BLaER1 treated with 17β-estradiol and CSF1 and Interleukin-3, amounts not matched to agents 10 nM and 100 nM (cell line): ENCODE measurements at regions not wholly inside any gene's neighbourhood (a gene's known extent, or its start where the extent isn't known, plus 50 kb on each side); places are given as distances from the start of the nearest gene placed in this dataset.

Experiments
- H3K27ac ChIP-seq, 11 experiments: shearing (Covaris generic); formaldehyde crosslinking; 2 replicates each; pipeline ENCODE4 v1.8.1; 2022
- H3K27me3 ChIP-seq, 11 experiments: shearing (Covaris generic); formaldehyde crosslinking; 2 replicates each; pipeline ENCODE4 v1.8.1; 2022
- H3K36me3 ChIP-seq, 11 experiments: shearing (Covaris generic); formaldehyde crosslinking; 2 replicates each; pipeline ENCODE4 v1.8.1; 2022
- H3K4me1 ChIP-seq, 10 experiments: shearing (Covaris generic); formaldehyde crosslinking; 2 replicates each; pipeline ENCODE4 v1.8.1; 2022
- H3K4me2 ChIP-seq, 11 experiments: shearing (Covaris generic); formaldehyde crosslinking; 2 replicates each; pipeline ENCODE4 v1.8.1; 2022
- H3K4me3 ChIP-seq, 10 experiments: shearing (Covaris generic); formaldehyde crosslinking; 2 replicates each; pipeline ENCODE4 v1.8.1; 2022
- H3K9ac ChIP-seq, 11 experiments: shearing (Covaris generic); formaldehyde crosslinking; 2 replicates each; pipeline ENCODE4 v1.8.1; 2022
- H3K9me3 ChIP-seq, 11 experiments: shearing (Covaris generic); formaldehyde crosslinking; replicated peaks in 1 of 11; 2 replicates each; pipeline ENCODE4 v1.8.1; 2022
- H4K20me1 ChIP-seq, 11 experiments: shearing (Covaris generic); formaldehyde crosslinking; 2 replicates each; pipeline ENCODE4 v1.8.1; 2022
- Cebpa-rat ChIP-seq, 11 experiments: shearing (Covaris generic); IDR thresholded peaks; 2 replicates each; pipeline ENCODE4 v1.8.1; 2022

GRCh38 chr1:175808999-175809398, 65.6 kb upstream of the TNR start:
- TF ChIP-seq Cebpa-rat (IDR thresholded peaks at IDR 0.05) = no peak
- H3K27ac ChIP-seq = no peak overlapping the region

GRCh38 chr1:175808573-175808972, 65.2 kb upstream of the TNR start:
- peaks cover 0 to 8% (median 4%) of the 10 kb centered on the region in 11 experiments; a peak in 6 of 22 replicates for H3K9me3 ChIP-seq
- H3K4me1 ChIP-seq = peaks cover 0 to 17% (median 0%) of the 10 kb centered on the region in 10 experiments; a peak in 6 of 20 replicates
- no peaks in the 10 kb centered on the region for H3K27me3 ChIP-seq
- no peaks in the 10 kb centered on the region for H4K20me1 ChIP-seq
- TF ChIP-seq Cebpa-rat (IDR thresholded peaks at IDR 0.05) = no peak
- no peak overlapping the region for H3K27ac ChIP-seq
- H3K4me2 ChIP-seq = peak overlapping the region in 3 of 11 experiments; percentile 34 to 82 (median 71); a peak in 5 of 22 replicates
- no peaks in the 10 kb centered on the region for H3K36me3 ChIP-seq
- no peak overlapping the region for H3K9ac ChIP-seq
- no peak overlapping the region for H3K4me3 ChIP-seq

More at GRCh38 chr1:175808999-175809398, 65.6 kb upstream of the TNR start:
- H3K4me2 ChIP-seq = peak overlapping the region in 3 of 11 experiments; percentile 34 to 82 (median 71); a peak in 5 of 22 replicates
- no peaks in the 10 kb centered on the region for H3K27me3 ChIP-seq
- no peaks in the 10 kb centered on the region for H3K36me3 ChIP-seq
- H3K4me3 ChIP-seq = no peak overlapping the region
- H3K4me1 ChIP-seq = peaks cover 0 to 17% (median 0%) of the 10 kb centered on the region in 10 experiments; a peak in 6 of 20 replicates
- peaks cover 0 to 8% (median 4%) of the 10 kb centered on the region in 11 experiments; a peak in 6 of 22 replicates for H3K9me3 ChIP-seq
- H4K20me1 ChIP-seq = no peaks in the 10 kb centered on the region
- no peak overlapping the region; a peak in 1 of 22 replicates for H3K9ac ChIP-seq

- no peaks in the 10 kb centered on the region for H3K27me3 ChIP-seq
- H3K4me1 ChIP-seq = peaks cover 0 to 13% (median 0%) of the 10 kb centered on the region in 10 experiments; a peak in 6 of 20 replicates
- no peak overlapping the region for H3K27ac ChIP-seq
- no peak overlapping the region for H3K4me2 ChIP-seq
- no peaks in the 10 kb centered on the region for H4K20me1 ChIP-seq
- H3K9ac ChIP-seq = no peak overlapping the region
- TF ChIP-seq Cebpa-rat (IDR thresholded peaks at IDR 0.05) = no peak
- H3K36me3 ChIP-seq = no peaks in the 10 kb centered on the region
- no peaks in the 10 kb centered on the region for H3K9me3 ChIP-seq
- H3K4me3 ChIP-seq = no peak overlapping the region
These were observed 61.2 kb upstream of the TNR start for GRCh38 chr1:175804561-175804960.

- H3K27me3 ChIP-seq = no peaks in the 10 kb centered on the region
- no peak for TF ChIP-seq Cebpa-rat (IDR thresholded peaks at IDR 0.05)
- no peak overlapping the region for H3K27ac ChIP-seq
- H3K9ac ChIP-seq = no peak overlapping the region
- H3K4me1 ChIP-seq = peaks cover 0 to 1% (median 0%) of the 10 kb centered on the region in 10 experiments; a peak in 3 of 20 replicates
- H3K4me3 ChIP-seq = no peak overlapping the region
- no peak overlapping the region for H3K4me2 ChIP-seq
- no peaks in the 10 kb centered on the region for H4K20me1 ChIP-seq
- peaks cover 0 to under 1% (median 0%) of the 10 kb centered on the region in 11 experiments; a peak in 1 of 22 replicates for H3K9me3 ChIP-seq
- H3K36me3 ChIP-seq = no peaks in the 10 kb centered on the region
These were observed 60.0 kb upstream of the TNR start for GRCh38 chr1:175803413-175803812.

- TF ChIP-seq Cebpa-rat (IDR thresholded peaks at IDR 0.05) = no peak
- Histone ChIP-seq H4K20me1 (no peaks in the 10 kb centered on the region), H3K27ac (no peak overlapping the region), H3K4me1 (no peaks in the 10 kb centered on the region), H3K36me3 (no peaks in the 10 kb centered on the region), H3K4me3 (no peak overlapping the region), H3K9ac (no peak overlapping the region), H3K9me3 (peaks cover 0 to 3% (median 0%) of the 10 kb centered on the region in 11 experiments; a peak in 1 of 22 replicates), H3K4me2 (no peak overlapping the region), H3K27me3 (no peaks in the 10 kb centered on the region)
These were observed 59.2 kb upstream of the TNR start for GRCh38 chr1:175802407-175803123.

GRCh38 chr1:175801979-175802378, 58.6 kb upstream of the TNR start:
- no peak for TF ChIP-seq Cebpa-rat (IDR thresholded peaks at IDR 0.05)
- no peak overlapping the region for H3K27ac ChIP-seq
- no peaks in the 10 kb centered on the region for H3K4me1 ChIP-seq
- no peaks in the 10 kb centered on the region for H3K27me3 ChIP-seq
- H3K4me2 ChIP-seq = no peak overlapping the region
- H3K4me3 ChIP-seq = no peak overlapping the region
- no peaks in the 10 kb centered on the region for H4K20me1 ChIP-seq
- no peaks in the 10 kb centered on the region for H3K36me3 ChIP-seq
- no peak overlapping the region for H3K9ac ChIP-seq
- peaks cover 0 to 3% (median 0%) of the 10 kb centered on the region in 11 experiments; a peak in 1 of 22 replicates for H3K9me3 ChIP-seq

- H3K4me1 ChIP-seq = no peaks in the 10 kb centered on the region
- no peaks in the 10 kb centered on the region for H3K27me3 ChIP-seq
- H3K27ac ChIP-seq = no peak overlapping the region
- no peak overlapping the region for H3K4me3 ChIP-seq
- no peak for TF ChIP-seq Cebpa-rat (IDR thresholded peaks at IDR 0.05)
- H4K20me1 ChIP-seq = no peaks in the 10 kb centered on the region
- H3K9ac ChIP-seq = no peak overlapping the region
- peaks cover 0 to 3% (median 0%) of the 10 kb centered on the region in 11 experiments; a peak in 1 of 22 replicates for H3K9me3 ChIP-seq
- no peak overlapping the region for H3K4me2 ChIP-seq
- H3K36me3 ChIP-seq = no peaks in the 10 kb centered on the region
These were observed 54.2 kb upstream of the TNR start for GRCh38 chr1:175797576-175797975.

GRCh38 chr1:175794586-175794985, 51.2 kb upstream of the TNR start:
- peaks cover 0 to 3% (median 0%) of the 10 kb centered on the region in 11 experiments; a peak in 1 of 22 replicates for H3K9me3 ChIP-seq
- no peaks in the 10 kb centered on the region for H3K27me3 ChIP-seq
- no peak overlapping the region for H3K4me3 ChIP-seq
- TF ChIP-seq Cebpa-rat (IDR thresholded peaks at IDR 0.05) = no peak
- no peaks in the 10 kb centered on the region for H4K20me1 ChIP-seq
- H3K4me1 ChIP-seq = no peaks in the 10 kb centered on the region
- no peak overlapping the region for H3K4me2 ChIP-seq
- H3K27ac ChIP-seq = no peak overlapping the region
- no peaks in the 10 kb centered on the region for H3K36me3 ChIP-seq
- H3K9ac ChIP-seq = no peak overlapping the region

- peaks cover 0 to 4% (median 0%) of the 10 kb centered on the region in 10 experiments; a peak in 2 of 20 replicates for H3K4me1 ChIP-seq
- H3K27me3 ChIP-seq = no peaks in the 10 kb centered on the region
- H4K20me1 ChIP-seq = no peaks in the 10 kb centered on the region
- H3K9me3 ChIP-seq = peaks cover 0 to 3% (median 0%) of the 10 kb centered on the region in 11 experiments; a peak in 1 of 22 replicates
- H3K27ac ChIP-seq = no peak overlapping the region
- H3K9ac ChIP-seq = no peak overlapping the region
- H3K4me2 ChIP-seq = no peak overlapping the region
- TF ChIP-seq Cebpa-rat (IDR thresholded peaks at IDR 0.05) = no peak
- H3K36me3 ChIP-seq = no peaks in the 10 kb centered on the region
- no peak overlapping the region for H3K4me3 ChIP-seq
These were observed 50.2 kb upstream of the TNR start for GRCh38 chr1:175793617-175794016.
